TTC549 (cell line): ENCODE measurements at regions not wholly inside any gene's neighbourhood (a gene's known extent, or its start where the extent isn't known, plus 50 kb on each side); places are given as distances from the start of the nearest gene placed in this dataset.

Source experiments
- FAIRE-seq: peaks from 2 replicates; lab custom pipeline; 2012; peaks lifted over from hg19 to GRCh38; lab: Jason Lieb, UNC

DNA sequence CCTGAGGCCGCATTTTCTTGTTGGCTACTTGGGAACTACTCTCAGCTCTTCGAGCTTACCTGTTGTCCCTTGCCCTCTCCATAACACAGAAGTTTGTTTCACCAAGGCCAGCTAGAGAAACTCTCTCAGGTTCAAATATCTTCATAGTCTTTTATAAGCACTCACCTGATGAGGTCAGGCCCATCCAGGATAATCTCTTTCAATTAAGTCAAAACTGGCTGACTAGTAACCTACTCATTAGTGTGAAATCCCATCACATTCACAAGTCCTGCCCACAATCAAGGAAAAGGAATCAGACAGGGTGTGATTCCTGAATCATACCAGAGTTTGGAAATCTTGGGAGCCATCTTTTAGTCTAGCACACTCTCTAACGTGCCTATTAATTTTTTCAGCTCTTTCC is 195.2 kb upstream of the HS3ST5 start:
- FAIRE-seq, result no peak

DNA sequence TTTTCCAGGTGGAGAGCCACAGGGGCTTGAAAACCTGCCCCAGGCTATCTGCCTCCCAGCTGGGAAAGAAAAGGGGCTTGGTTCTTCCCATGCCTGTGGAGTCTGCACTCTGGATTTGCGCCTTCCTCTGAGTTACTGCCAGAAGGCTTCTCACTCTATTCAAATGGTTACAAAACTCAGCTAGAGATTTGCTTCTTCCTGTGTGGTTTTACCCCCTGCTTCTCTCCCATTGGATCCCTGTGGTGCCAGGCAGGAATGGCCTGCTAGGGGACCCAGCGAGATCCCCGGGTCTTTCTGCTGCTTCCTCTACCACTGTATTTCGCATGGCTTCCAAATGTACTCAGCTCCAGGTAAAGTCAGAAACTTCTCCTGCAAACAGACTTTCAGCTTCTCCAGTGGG is 192.0 kb upstream of the HS3ST5 start:
- FAIRE-seq, result no peak

DNA sequence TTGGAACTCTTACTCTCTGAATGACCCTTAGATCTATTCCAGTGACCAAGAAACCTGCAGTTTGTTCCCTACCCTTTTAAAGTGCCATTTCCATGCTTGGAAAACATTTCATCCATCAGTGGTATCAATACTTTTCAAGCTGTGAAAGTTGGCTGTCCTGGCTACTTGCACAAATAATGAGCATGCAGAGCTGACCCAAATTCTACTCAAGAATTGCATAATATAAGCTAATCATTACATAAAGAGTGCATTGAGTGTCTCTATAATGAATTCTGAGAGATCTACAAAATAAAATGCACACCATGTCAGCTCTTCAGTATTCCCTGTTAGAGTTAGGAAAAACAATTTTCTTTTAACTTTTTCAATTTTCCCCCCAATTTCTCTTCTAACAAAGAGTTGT is 181.3 kb upstream of the HS3ST5 start:
- no peak for FAIRE-seq

- no peak for FAIRE-seq
Observed at GRCh38 chr6:114523508-114523907, 180.7 kb upstream of the HS3ST5 start.

DNA sequence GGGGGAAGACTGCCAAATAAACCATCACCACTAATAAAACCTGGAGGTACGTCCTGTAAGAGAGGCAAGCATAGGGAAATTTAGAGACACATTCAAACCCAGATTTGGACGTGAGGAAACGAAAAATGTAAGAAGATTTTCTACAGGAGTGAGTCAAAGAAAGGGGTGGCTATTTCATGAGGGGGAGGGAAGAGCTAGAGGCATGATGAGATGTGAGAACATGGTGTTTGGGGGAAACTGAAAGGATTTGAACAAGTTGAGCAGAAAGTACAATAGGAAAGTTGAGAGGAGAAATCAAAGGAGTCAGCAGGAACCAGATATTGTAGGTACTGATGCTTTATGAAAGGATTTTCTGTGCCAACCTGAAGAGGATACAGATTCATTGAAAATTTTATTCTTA is 179.1 kb upstream of the HS3ST5 start:
- no peak for FAIRE-seq

- FAIRE-seq, result no peak
Observed at GRCh38 chr6:114520976-114521375, 178.2 kb upstream of the HS3ST5 start.

DNA sequence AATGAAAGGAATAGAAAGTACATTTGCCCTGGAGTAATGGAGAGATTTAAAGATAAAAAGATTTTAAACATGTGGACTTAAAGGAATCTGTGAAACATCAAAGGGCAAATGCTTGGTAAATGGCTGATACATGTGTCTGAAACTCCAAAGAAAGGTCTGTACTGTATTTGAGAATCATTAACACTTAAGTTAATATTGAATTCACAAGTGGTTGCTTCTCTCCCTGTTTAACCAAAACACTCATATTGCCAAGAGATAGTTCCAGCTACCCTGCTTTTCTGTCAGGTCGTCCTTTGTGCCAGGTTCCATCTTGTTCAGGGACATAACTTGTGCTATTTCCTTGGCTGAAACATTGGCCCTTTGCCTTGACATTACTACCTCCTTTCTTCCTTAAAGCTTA is 171.3 kb upstream of the HS3ST5 start:
- FAIRE-seq, result no peak

GRCh38 chr6:114471450-114471849 is 128.6 kb upstream of the HS3ST5 start:
- FAIRE-seq, result no peak

DNA sequence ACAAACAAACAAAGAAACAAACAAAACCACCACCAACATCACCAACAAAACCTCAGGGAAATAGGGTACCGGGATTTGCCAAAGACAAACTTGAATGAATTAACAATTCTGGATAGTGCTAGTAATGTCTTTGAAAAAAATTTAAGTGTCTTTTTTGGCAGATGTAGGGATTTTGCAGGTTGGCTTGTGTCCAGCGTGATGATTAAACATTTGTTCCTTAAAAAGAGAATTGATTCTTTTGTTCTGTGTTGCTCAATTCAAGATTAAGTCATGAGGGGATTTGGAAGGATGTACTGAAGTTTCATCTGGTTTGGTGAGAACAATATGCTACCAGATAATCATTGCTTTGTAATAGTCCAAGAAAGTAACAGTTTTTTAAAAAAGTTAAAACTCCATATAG is 125.1 kb upstream of the HS3ST5 start:
- FAIRE-seq, result no peak

DNA sequence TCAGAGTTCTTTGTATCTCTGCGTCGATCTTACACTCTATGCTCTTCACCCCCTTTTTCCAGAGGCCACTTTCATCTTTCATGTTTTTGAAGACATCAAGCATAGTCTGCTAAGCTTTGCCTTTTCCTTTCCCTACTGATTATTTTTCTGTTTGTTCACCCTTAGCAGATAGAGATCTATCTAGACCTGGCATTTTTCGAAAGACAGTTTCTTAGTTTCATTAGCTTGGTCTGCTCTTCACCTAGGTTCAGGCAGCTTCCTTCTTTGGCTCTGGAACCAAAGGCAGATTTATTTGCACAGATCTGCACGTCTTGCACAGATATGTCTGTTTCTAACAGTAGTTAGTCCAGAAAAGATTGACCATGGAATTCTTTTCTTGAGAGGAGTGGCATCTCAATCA is 122.7 kb upstream of the HS3ST5 start:
- FAIRE-seq, result no peak

DNA sequence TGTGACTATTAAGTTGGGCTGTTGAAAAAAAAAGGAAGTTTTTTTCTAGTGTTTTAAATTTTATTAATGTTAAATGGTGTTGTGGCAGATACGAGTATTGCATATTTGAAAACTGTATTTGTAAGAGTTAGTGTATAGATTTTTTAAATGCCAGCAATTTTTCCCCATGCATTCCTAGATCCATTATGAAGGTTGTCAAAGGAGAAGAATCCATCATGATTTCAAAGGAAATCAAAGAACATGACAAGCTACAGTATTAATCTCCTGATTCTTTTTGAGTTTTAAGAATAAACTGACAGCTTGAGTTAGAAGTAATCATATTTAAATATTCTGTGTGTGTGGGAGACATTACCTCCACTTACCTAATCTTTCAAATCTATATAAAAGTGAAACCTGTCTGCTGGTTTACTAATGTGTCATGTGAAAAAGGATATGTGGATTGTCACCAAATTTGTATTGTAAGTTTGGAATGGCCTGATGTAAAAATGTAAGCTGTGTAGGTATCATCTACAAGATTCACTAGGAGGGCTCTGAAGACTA is 111.0 kb upstream of the HS3ST5 start:
- no peak for FAIRE-seq

GRCh38 chr6:114452785-114453401 is 110.1 kb upstream of the HS3ST5 start:
- no peak for FAIRE-seq

DNA sequence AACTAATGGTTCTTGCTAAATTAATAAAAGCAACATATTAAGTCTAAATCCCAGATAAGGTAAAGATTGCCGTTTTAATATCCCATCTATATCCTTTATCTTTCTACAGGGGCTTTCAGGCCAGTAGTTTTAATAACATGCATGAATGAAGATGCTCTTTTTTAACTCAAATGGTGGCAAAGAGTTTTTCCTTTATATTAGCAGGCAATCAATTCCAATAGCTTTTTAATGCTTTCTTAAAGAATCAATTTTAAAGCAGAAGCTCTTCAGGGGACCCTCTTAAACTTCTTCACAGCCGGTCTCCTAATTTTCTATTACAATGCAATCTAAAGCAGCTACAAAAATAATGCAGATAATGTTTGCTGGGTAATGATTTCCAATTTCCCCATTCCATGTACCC is 107.8 kb upstream of the HS3ST5 start:
- no peak for FAIRE-seq

DNA sequence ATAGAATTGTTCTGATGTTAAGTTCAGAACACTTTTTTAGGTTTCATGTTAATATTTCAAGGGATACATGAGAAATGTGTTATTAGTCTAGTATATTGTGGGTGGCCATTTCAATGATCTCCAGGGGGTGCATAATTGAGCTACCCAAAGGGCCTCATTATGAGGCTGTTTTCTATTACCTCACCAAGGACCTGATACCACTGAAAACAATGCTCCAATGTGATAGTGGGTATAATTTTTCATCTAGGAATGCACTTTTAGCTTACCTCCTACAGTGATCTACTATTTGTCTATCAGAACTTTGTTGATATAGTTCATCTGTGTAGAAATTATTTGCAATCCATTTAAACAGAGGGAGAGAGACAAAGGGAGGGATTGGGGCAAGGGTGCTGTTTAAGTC is 106.8 kb upstream of the HS3ST5 start:
- no peak for FAIRE-seq

DNA sequence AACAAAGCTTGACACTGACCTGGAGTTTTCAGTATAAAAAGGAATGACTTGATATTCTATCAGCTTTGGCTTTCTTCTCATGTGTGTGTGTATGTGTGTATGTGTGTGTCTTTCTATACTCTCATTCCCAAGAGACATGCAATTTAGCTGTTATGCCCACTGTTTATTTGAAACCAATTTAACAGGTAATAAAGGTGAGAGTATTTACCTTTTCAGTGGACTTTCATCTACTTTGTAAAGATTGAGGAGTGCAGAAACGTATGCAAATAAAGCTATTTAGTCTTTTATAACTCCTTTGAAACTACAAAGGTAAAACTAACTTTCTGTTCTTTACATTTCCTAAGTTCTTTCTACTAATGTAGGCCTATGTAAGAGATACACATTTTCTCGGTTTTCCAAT is 103.5 kb upstream of the HS3ST5 start:
- no peak for FAIRE-seq

DNA sequence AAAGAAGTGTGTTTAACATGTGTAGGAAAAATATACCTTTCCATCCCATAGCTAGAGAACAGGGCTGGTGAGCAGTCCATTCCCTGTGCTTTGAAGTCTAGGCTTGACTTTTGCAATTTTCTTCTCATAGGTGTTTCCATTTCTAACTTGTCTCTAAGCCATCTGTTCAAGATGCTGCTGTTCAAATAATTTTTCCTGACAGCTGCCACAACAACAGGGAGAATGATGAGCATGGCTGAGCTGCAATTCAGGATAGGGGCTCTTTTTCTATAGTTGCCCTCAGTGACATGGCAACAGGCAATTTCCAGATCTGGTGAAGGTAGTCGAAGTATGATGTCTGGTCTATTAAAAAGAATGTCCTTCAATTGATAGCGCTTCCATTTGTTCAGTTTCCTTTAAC is 103.0 kb upstream of the HS3ST5 start:
- no peak for FAIRE-seq

GRCh38 chr6:114439411-114439810 is 96.6 kb upstream of the HS3ST5 start:
- FAIRE-seq, result no peak

DNA sequence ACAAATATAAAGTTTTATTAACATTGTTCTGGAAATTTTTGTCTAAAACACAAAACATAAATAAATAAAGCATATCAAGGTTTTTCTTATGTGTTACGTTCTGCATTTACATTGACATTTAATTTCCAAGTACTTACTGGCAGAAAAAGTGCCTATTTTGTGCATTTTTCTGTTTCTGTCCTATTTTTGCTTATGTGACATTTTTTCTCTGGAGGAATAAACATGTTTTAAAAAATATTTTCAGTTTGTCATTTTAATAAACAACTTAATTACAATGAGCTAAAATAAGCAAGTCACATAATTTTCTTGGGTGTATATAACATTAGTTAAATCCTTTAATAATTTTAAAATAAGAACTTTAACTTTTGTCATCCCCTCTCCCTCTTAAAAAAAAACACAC is 94.4 kb upstream of the HS3ST5 start:
- FAIRE-seq, result no peak

- no peak for FAIRE-seq
Observed at GRCh38 chr6:114436691-114437090, 93.9 kb upstream of the HS3ST5 start.

DNA sequence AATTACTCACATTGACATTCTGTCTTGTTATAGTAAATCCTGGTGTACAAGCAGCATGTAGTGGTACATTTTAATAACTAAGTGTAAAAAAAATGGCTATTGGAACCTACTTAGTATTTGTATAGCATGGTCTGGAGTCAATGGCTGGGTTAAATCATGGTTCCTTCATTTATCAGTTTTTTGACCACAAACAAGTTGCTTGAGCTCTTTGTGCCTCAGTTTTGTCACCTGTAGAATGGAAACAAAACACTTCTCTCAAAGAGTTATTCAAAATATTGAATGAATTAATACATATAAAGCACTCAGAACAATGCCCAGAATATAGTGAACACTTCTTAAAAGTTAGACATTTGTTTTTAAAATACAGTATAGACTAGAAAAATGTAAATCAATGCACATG is 93.2 kb upstream of the HS3ST5 start:
- no peak for FAIRE-seq

DNA sequence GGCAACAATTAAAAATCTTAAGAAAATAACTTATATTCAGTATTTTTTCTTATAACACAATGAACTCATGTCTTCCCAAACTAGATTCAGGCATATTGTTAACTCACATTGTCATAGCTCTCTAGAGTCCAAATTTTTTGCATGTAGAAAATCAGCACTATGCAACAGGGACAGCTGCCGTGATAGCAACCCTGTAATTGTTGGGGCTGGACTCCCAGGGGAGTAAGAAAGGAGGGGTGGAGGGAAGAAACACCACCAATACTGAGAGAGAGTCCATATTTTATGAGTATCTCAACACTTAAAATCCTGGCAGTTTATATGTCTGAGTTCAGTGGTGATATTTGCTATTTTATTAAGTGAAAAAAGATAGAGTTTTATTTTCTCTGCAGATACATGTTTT is 89.6 kb upstream of the HS3ST5 start:
- FAIRE-seq, result no peak

- FAIRE-seq, result no peak
Observed at GRCh38 chr6:114431641-114432040, 88.8 kb upstream of the HS3ST5 start.

DNA sequence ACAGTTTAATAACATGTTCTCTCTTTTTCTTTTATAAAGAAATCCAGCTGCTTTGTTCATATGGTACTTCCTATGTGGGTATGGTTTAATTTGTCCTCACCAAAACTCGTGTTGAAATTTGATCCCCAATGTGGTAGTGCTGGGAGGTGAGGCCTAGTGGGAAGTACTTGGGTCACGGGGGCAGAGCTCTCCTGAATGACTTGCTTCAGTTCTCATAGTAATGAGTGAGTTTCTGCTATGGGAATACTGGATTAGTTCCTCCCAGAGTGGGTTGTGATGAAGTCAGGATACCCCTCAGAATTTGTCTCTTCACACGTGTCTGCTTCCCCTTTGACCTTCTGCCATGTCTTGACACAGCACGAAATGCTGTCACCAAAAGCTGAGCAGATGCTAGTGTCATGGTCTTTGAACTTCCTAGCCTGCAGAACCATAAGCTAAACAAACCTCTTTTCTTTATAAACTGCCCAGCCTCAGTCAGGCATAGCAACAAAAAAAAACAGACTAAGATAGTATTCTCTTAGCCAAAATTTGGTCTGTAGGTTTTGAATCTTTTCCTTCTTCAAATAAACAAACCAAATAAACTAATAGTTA is 87.8 kb upstream of the HS3ST5 start:
- no peak for FAIRE-seq

DNA sequence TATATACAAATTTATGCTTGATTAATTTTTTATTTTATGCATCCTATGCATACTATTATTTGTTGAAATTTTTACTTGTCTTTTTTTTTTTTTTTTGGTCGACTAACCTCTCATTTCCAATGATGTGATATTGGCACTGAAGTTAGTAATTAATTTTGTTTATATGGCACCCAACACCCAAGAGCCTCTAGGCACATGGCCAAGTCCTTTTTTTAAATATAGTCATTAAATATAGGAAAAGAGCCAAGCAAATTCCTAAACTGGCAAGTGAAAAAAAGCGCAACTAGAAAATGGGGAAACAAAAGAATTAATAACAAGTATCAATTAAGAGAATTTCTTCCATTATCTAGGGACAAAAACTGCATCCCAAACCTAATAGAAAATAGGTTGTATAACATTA is 85.5 kb upstream of the HS3ST5 start:
- FAIRE-seq, result no peak

DNA sequence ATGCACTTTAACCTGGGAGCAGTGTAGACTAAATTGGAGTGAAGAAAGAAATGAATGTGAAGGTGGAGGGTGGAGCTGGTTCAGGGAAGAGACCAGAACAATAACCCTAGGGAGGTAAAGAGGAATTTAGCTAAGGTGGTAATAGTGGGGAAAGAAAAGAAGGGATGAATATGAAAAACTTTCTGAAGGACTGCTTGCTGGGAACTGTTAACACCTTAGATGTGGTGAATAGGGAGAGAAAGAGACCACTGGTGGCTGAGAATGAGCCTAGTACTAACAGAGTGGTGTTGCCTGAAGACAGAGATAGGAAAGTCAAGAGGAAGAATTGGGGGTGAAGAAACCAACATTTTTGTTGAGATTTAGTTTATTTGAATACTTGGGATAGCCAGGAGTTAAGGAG is 78.4 kb upstream of the HS3ST5 start:
- no peak for FAIRE-seq
